ENCODE measurements at regions not wholly inside any gene's neighbourhood (a gene's known extent, or its start where the extent isn't known, plus 50 kb on each side); places are given as distances from the start of the nearest gene placed in this dataset.

DNA sequence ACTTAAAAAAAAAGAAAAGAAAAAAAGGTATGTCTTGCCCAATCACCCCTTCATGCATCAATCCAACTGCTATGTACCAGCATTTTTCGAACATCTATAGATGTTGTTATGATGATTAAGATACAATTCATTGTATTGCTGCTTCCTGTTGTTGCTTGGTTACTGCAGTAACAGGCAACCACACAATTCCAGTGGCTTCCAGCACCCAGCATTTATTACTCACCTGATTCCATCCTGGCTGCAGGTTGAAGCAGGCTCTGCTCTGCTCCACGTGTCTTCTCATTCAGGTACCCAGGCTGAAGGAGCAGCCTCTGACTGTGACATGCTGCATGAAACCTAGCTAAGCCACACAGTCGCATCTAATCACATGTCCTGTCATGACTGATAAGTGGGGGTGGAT is 196.9 kb downstream of the INO80D start:
- DNase-seq (ENCODE audit: low read depth), result peak; percentile 40
- TF ChIP-seq, protein P1, sequence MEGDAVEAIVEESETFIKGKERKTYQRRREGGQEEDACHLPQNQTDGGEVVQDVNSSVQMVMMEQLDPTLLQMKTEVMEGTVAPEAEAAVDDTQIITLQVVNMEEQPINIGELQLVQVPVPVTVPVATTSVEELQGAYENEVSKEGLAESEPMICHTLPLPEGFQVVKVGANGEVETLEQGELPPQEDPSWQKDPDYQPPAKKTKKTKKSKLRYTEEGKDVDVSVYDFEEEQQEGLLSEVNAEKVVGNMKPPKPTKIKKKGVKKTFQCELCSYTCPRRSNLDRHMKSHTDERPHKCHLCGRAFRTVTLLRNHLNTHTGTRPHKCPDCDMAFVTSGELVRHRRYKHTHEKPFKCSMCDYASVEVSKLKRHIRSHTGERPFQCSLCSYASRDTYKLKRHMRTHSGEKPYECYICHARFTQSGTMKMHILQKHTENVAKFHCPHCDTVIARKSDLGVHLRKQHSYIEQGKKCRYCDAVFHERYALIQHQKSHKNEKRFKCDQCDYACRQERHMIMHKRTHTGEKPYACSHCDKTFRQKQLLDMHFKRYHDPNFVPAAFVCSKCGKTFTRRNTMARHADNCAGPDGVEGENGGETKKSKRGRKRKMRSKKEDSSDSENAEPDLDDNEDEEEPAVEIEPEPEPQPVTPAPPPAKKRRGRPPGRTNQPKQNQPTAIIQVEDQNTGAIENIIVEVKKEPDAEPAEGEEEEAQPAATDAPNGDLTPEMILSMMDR (conservative IDR thresholded peaks at IDR 0.05; ENCODE audit: low read length), result no peak
- H3K4me3 ChIP-seq (ENCODE audit: low read length), result no peak overlapping the region

DNA sequence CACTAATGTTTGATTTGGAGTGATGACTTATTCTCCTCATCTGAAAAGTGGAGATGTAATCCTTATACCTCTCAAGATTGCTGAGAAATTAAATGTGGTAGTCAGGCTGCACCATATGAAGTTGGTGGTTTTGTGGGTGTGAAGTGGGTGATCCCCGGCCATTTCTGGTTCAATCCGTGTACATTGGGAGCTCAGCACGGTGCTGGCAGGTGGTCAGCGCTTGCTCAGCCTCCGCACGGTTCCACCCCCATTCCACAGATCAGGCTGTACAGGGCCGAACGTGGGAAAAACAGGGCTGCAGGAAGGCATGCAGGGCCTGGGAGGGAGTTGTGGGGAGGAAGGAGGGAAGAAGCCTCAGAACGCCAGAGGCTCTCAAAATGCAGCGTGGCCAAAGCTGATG is 198.3 kb downstream of the INO80D start:
- DNase-seq (ENCODE audit: low read depth), result no peak
- H3K4me3 ChIP-seq (ENCODE audit: low read length), result no peak overlapping the region
- TF ChIP-seq, protein P1 (conservative IDR thresholded peaks at IDR 0.05; ENCODE audit: low read length), result no peak

DNA sequence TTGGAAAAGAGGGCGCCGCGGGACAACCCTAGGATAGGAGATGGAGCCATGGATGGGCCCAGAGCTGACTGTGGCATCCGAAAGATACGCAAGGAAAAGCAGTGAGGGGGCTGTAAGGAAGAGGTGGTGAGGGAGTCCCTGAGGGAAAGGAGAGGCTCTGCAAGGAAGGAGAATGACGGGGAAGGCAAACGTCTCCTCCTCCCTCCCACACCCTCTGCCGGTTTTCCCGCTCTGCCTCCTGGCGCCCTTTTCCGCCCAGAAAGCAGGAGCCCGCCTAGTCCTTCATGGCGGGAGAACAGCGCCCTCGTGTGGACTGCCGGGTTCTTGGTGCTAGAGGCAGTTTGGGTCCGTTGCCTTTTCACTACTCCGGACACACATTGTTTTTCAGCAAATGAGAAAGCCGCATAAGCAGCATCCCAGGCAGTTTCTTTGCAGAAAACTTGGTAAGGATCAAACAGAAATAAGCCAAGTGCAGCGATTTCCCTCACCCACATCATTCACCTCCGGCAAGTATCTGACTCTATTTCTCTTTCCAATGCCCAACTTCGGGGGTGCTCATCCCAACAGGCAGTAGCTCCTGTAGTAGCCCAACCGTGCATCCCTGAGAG is 200.4 kb downstream of the INO80D start:
- TF ChIP-seq, protein P1 (conservative IDR thresholded peaks at IDR 0.05; ENCODE audit: low read length), result peak; percentile 82
- no peak overlapping the region for H3K4me3 ChIP-seq (ENCODE audit: low read length)
- peak; percentile 76 for DNase-seq (ENCODE audit: low read depth)

DNA sequence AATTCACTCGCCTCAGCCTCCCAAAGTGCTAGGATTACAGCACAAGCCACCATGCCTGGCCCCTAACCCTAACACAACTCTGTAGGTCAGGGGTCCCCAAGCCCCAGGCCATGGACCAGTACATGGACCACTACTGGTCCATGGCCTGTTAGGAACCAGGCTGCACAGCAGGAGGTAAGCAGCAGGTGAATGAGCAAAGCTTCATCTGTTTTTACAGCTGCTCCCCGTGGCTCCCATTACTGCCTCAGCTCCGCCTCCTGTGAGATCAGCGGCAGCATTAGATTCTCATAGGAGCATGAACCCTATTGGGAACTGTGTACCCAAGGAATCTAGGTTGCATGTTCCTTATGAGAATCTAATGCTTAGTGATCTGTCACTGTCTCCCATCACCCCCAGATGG is 201.7 kb downstream of the NRP2 start:
- no peak overlapping the region for H3K4me3 ChIP-seq (ENCODE audit: low read length)
- DNase-seq (ENCODE audit: low read depth), result no peak
- TF ChIP-seq, protein P1 (conservative IDR thresholded peaks at IDR 0.05; ENCODE audit: low read length), result no peak

DNA sequence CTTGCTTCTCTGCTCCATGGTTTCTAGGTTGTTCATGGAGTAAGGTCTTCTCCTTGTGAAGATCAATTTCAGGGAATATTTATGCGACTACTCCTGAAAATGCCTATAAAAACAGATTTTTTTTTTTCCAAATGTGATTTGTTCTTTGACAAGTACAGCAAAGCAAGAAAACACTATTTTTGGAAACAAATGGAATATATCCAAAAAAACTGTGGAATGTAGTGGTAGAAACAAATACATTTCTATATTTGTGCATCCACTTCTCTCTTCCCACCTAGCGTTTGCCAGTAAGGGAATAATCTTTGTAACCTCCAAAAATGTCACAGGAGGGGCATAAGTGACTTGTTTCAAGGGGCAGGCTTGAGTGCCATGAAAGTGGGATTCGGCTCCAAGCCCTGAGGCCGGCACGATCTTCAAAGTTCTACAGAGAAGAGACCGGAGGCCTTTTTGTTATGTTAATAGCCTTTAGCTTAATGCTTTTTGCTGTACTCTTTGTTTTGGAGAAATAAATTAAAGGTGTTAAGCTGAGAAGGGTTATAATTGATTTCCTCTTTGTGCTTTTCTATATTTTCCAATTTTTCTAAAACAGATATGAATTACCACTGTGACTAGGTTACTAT is 200.6 kb downstream of the NRP2 start:
- H3K4me3 ChIP-seq (ENCODE audit: low read length), result no peak overlapping the region
- TF ChIP-seq, protein P1 (conservative IDR thresholded peaks at IDR 0.05; ENCODE audit: low read length), result no peak
- DNase-seq (ENCODE audit: low read depth), result no peak

- no peak overlapping the region for H3K4me3 ChIP-seq (ENCODE audit: low read length)
- TF ChIP-seq, protein P1 (conservative IDR thresholded peaks at IDR 0.05; ENCODE audit: low read length), result no peak
- no peak for DNase-seq (ENCODE audit: low read depth)
These were observed 197.7 kb downstream of the NRP2 start for GRCh38 chr2:205880048-205880447.
